Ishikawa (cell line): ENCODE measurements at regions not wholly inside any gene's neighbourhood (a gene's known extent, or its start where the extent isn't known, plus 50 kb on each side); places are given as distances from the start of the nearest gene placed in this dataset.

Experiments
- CEBPB ChIP-seq: IDR thresholded peaks from 2 replicates; pipeline ENCODE4 v1.6.1; 2012
- CREB1 ChIP-seq: IDR thresholded peaks from 2 replicates; pipeline ENCODE4 v1.6.1; 2012; ENCODE audit warnings: low read depth
- EGR1 ChIP-seq: IDR thresholded peaks from 2 replicates; pipeline ENCODE4 v1.6.1; 2012
- EP300 ChIP-seq: IDR thresholded peaks from 2 replicates; pipeline ENCODE4 v1.6.1; 2012; ENCODE audit warnings: borderline replicate concordance
- FOXM1 ChIP-seq: IDR thresholded peaks from 2 replicates; pipeline ENCODE4 v1.6.1; 2012; ENCODE audit warnings: low read depth, borderline replicate concordance
- NFIC ChIP-seq: IDR thresholded peaks from 2 replicates; pipeline ENCODE4 v1.6.1; 2012
- RAD21 ChIP-seq: IDR thresholded peaks from 2 replicates; pipeline ENCODE4 v1.6.1; 2012; ENCODE audit warnings: low read depth
- TAF1 ChIP-seq: IDR thresholded peaks from 2 replicates; pipeline ENCODE4 v1.6.1; 2012; ENCODE audit warnings: low read depth, mild to moderate bottlenecking
- TCF12 ChIP-seq: IDR thresholded peaks from 2 replicates; pipeline ENCODE4 v1.6.1; 2012; ENCODE audit warnings: low read depth
- TEAD4 ChIP-seq: IDR thresholded peaks from 2 replicates; pipeline ENCODE4 v1.6.1; 2012
- YY1 ChIP-seq: IDR thresholded peaks from 2 replicates; pipeline ENCODE4 v1.6.1; 2012; ENCODE audit warnings: low read depth
- ZBTB7A ChIP-seq: IDR thresholded peaks from 2 replicates; pipeline ENCODE4 v1.6.1; 2012; ENCODE audit warnings: low read depth
- TF ChIP-seq, protein P1 (sequence below): IDR thresholded peaks from 2 replicates; pipeline ENCODE4 v1.6.1; 2012
- TF ChIP-seq, protein P2 (sequence below): IDR thresholded peaks from 2 replicates; pipeline ENCODE4 v1.6.1; 2012; ENCODE audit warnings: low read depth, mild to moderate bottlenecking
- TF ChIP-seq, protein P3 (sequence below): IDR thresholded peaks from 2 replicates; pipeline ENCODE4 v1.6.1; 2012

DNA sequence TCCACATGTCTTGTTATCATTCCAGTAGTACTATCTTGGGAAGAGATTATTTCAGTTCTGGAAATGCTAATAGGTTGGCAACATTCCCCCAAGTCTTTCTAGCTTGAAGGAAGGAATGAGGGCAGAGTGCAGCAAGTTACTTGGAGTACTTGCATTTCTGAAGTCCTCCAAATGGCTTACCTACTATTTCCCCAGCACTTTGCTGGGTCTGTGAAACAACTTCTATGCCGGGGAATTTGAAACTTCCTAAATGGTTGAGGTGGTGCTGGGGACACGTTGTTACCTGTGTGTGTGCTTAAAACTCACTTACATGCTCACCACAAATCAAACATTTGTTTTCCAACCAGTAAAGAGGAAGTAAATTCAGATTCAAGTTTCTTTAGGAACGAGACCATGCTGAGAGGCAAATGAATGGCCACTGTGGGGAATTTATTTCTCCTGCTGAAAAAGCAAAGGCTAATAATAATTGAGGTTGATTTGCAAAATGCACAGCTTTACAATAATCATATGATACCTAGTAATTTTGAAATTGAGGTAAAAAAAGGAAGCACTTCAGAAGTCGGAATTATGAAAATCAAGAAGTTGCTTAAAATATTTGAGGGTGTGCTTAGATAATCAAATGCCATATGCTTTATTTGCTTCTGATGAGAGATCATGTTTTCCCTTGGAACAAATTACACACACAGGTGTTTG, 1167.7 kb upstream of the ZEB2 start:
- no peak for TF ChIP-seq YY1
- TF ChIP-seq TCF12 = no peak
- no peak for TF ChIP-seq TEAD4
- no peak for TF ChIP-seq TAF1
- TF ChIP-seq EGR1 = no peak
- no peak for TF ChIP-seq ZBTB7A
- TF ChIP-seq, protein P1, sequence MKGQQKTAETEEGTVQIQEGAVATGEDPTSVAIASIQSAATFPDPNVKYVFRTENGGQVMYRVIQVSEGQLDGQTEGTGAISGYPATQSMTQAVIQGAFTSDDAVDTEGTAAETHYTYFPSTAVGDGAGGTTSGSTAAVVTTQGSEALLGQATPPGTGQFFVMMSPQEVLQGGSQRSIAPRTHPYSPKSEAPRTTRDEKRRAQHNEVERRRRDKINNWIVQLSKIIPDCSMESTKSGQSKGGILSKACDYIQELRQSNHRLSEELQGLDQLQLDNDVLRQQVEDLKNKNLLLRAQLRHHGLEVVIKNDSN = no peak
- no peak for TF ChIP-seq NFIC
- no peak for TF ChIP-seq RAD21
- no peak for TF ChIP-seq EP300

DNA sequence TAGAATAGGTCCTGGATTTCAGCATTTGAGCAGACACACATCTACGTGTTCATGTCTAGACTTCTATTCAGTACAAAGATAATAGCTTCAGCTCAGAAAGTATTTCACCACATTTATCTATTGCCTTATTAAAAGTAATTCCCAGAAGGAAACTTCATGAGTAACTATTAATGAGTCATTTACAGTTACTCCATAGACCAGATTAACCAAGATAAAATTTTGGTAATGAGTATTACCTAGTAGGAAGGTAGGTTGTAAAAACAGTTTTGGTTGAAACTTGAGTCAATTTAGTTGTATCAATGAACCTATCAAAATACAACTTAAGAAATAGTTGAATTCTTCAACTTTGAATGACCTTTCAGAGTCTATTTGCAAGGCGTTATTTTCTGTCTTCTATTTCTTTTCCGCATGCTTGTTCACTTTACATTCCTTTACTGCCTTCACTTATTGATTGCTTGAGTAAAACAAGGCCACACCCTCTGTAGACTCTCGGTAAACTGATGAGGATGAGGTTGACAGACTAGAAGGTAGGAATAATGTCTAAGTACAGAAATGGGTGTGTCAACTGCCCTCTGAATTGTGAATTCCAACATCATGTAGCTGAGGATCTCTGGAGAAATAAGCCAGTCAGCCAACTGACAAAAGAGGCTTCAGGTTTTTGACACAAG, 1165.6 kb upstream of the ZEB2 start:
- TF ChIP-seq TAF1 (no peak), TEAD4 (no peak), EP300 (no peak), EGR1 (no peak), FOXM1 (no peak), CREB1 (no peak), TCF12 (no peak), YY1 (no peak), NFIC (no peak), ZBTB7A (no peak)
- TF ChIP-seq, protein P2, sequence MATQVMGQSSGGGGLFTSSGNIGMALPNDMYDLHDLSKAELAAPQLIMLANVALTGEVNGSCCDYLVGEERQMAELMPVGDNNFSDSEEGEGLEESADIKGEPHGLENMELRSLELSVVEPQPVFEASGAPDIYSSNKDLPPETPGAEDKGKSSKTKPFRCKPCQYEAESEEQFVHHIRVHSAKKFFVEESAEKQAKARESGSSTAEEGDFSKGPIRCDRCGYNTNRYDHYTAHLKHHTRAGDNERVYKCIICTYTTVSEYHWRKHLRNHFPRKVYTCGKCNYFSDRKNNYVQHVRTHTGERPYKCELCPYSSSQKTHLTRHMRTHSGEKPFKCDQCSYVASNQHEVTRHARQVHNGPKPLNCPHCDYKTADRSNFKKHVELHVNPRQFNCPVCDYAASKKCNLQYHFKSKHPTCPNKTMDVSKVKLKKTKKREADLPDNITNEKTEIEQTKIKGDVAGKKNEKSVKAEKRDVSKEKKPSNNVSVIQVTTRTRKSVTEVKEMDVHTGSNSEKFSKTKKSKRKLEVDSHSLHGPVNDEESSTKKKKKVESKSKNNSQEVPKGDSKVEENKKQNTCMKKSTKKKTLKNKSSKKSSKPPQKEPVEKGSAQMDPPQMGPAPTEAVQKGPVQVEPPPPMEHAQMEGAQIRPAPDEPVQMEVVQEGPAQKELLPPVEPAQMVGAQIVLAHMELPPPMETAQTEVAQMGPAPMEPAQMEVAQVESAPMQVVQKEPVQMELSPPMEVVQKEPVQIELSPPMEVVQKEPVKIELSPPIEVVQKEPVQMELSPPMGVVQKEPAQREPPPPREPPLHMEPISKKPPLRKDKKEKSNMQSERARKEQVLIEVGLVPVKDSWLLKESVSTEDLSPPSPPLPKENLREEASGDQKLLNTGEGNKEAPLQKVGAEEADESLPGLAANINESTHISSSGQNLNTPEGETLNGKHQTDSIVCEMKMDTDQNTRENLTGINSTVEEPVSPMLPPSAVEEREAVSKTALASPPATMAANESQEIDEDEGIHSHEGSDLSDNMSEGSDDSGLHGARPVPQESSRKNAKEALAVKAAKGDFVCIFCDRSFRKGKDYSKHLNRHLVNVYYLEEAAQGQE = no peak
- TF ChIP-seq, protein P3, sequence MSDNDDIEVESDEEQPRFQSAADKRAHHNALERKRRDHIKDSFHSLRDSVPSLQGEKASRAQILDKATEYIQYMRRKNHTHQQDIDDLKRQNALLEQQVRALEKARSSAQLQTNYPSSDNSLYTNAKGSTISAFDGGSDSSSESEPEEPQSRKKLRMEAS = no peak
- TF ChIP-seq, protein P1 = no peak

DNA sequence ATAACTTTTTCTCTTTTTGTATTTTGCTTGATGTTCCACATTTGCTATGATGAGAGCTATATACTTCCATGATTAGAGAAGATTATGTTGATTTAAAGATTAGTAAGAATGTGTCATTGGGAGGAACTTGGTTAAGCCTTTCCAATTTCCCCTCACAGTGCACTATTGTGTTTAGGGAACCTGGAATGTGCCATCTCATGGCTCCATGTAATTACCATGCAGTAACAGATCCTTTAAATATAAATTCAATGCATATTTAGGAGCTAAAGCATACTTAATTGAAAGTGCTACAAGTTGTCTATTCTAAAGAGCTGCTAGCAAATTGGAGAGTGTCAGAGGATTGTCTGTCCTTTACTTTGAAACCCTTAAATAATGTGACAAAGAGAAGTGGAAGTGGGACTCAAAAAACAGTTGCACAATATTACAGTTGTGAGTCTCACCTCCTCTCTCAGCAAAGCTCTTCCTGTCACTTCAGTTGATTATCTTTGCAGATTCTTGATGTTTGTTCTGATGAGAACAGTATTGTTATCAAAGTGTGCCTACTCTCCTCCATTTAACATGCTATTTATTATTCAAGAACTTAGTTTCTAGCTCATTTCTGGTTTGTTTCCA, 1162.7 kb upstream of the ZEB2 start:
- TF ChIP-seq, protein P3 = no peak
- TF ChIP-seq ZBTB7A = no peak
- no peak for TF ChIP-seq YY1
- TF ChIP-seq EP300 = no peak
- TF ChIP-seq, protein P1 = no peak
- TF ChIP-seq, protein P2 = no peak
- TF ChIP-seq CEBPB = no peak

DNA sequence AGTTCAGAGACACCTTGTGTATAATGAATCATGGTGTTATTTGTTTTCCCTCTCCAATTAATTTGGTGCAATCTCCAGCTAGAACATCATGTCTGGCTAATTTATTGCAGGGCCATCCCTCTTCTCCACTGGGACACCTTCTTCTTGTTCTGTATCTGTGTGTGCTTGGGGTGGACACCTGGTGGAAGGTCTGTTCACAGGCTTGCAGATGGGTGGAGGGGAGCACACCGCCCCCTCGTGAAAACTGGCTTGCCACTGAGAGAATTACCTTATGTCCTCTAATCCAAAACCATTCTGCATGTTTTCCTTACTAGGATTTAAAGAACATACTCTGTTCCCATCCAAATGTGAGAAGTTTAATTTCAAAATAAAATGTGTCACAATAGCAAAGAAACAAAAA, 1160.4 kb upstream of the ZEB2 start:
- TF ChIP-seq NFIC (no peak), RAD21 (no peak), TCF12 (no peak), FOXM1 (no peak), CREB1 (no peak), EP300 (no peak), TAF1 (no peak), YY1 (no peak), ZBTB7A (no peak), TEAD4 (no peak)
- TF ChIP-seq, protein P1 = no peak
- TF ChIP-seq, protein P3 = no peak
- TF ChIP-seq, protein P2 = no peak
